ENCODE measurements at regions not wholly inside any gene's neighbourhood (a gene's known extent, or its start where the extent isn't known, plus 50 kb on each side); places are given as distances from the start of the nearest gene placed in this dataset.

DNA sequence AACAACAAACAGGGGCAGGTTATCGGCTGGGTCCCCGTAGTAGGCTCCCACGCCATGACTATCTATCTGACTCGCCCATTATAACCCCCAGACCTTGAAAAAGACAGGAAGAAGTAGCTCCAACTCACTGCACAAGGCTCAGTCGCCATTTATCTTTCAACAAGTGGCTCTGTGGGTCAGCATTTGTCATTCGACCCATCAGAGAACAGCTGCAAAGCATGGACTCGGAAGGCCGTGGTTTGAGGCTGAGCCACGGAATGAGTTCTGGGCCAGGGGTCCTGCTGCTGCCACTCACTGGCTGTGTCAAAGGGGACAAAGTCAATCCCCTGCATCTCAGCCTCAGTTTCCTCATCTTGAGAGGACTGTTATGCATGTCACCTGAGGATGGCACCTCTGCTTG, 131.0 kb downstream of the DMRTA2 start:
- no peak for TF ChIP-seq POLR2A (IDR thresholded peaks at IDR 0.05; ENCODE audit: low read length)
- TF ChIP-seq GATA1 (IDR thresholded peaks at IDR 0.05; ENCODE audit: low read depth, low read length) = no peak
